ENCODE measurements at regions not wholly inside any gene's neighbourhood (a gene's known extent, or its start where the extent isn't known, plus 50 kb on each side); places are given as distances from the start of the nearest gene placed in this dataset.
"Not testable (repeated sequence)": the region's sequence is repeated elsewhere in the genome, so short reads cannot be mapped to it uniquely, and the experiment has no call there.

DNA sequence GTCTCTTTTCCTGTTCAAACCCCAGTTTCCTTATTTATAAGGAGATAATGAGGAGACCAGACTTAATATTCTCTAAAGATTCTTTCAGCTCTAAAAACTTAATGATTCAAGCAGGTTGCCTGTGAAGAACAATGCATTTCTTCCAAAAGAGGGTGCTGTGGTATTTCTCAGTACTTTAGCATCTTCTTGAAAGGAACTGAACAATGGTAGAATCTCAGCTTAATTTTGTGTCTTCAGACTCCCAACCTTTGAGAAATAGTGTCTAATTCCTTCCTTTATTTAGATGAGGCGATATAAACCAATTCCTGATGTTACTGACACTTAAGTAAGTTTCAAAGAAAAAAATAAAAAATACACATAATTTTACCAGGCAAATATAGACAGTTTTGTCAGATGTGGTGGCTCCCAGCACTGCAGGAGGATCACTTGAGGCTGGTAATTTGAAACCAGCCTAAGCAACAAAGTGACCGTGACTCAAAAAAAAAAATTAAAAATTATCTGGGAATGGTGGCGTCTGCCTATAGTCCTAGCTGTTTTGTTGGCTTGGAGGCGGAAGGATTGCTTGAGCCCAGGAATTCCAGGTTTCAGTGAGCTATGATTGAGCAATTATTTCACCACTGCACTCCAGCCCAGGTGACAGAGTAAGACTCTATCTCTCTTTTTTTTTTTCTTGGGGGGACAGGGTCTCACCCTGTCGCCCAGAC is 76.9 kb upstream of the PSMA6 start:
- Histone ChIP-seq H3K36me3 (ENCODE audit: control insufficient read depth in 2 of 2, insufficient read depth in 1 of 2, low read length in 2 of 2) (no peaks in the 10 kb centered on the region), H3K4me1 (ENCODE audit: control insufficient read depth, insufficient read depth, low read length) (peaks cover 7% of the 10 kb centered on the region), H3K27ac (ENCODE audit: extremely low read depth, low read depth, low read length) (no peak overlapping the region), H3K4me3 (ENCODE audit: low read depth, low read length) (no peak overlapping the region), H3K9me3 (ENCODE audit: control insufficient read depth, insufficient read depth, low read depth, low read length) (no peaks in the 10 kb centered on the region)
- TF ChIP-seq ZNF423 (tag by site-specific recombination; IDR thresholded peaks at IDR 0.05) (no peak), ZNF571 (tag by site-specific recombination; IDR thresholded peaks at IDR 0.05) (no peak), ZNF664 (tag by site-specific recombination; IDR thresholded peaks at IDR 0.05) (peak; percentile 20; the same call in 1 of the 2 replicates), ZNF654 (tag by site-specific recombination; IDR thresholded peaks at IDR 0.05; ENCODE audit: low read depth) (peak; percentile 47), ZFP3 (tag by site-specific recombination; IDR thresholded peaks at IDR 0.05; ENCODE audit: low read depth) (no peak), GLIS2 (tag by site-specific recombination; IDR thresholded peaks at IDR 0.05) (no peak), ZNF791 (tag by site-specific recombination; IDR thresholded peaks at IDR 0.05) (no peak)
- TF ChIP-seq, protein P1, sequence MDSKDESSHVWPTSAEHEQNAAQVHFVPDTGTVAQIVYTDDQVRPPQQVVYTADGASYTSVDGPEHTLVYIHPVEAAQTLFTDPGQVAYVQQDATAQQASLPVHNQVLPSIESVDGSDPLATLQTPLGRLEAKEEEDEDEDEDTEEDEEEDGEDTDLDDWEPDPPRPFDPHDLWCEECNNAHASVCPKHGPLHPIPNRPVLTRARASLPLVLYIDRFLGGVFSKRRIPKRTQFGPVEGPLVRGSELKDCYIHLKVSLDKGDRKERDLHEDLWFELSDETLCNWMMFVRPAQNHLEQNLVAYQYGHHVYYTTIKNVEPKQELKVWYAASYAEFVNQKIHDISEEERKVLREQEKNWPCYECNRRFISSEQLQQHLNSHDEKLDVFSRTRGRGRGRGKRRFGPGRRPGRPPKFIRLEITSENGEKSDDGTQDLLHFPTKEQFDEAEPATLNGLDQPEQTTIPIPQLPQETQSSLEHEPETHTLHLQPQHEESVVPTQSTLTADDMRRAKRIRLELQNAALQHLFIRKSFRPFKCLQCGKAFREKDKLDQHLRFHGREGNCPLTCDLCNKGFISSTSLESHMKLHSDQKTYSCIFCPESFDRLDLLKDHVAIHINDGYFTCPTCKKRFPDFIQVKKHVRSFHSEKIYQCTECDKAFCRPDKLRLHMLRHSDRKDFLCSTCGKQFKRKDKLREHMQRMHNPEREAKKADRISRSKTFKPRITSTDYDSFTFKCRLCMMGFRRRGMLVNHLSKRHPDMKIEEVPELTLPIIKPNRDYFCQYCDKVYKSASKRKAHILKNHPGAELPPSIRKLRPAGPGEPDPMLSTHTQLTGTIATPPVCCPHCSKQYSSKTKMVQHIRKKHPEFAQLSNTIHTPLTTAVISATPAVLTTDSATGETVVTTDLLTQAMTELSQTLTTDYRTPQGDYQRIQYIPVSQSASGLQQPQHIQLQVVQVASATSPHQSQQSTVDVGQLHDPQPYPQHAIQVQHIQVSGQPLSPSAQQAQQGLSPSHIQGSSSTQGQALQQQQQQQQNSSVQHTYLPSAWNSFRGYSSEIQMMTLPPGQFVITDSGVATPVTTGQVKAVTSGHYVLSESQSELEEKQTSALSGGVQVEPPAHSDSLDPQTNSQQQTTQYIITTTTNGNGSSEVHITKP (tag by site-specific recombination; IDR thresholded peaks at IDR 0.05): peak; percentile 56
- TF ChIP-seq, protein P2, sequence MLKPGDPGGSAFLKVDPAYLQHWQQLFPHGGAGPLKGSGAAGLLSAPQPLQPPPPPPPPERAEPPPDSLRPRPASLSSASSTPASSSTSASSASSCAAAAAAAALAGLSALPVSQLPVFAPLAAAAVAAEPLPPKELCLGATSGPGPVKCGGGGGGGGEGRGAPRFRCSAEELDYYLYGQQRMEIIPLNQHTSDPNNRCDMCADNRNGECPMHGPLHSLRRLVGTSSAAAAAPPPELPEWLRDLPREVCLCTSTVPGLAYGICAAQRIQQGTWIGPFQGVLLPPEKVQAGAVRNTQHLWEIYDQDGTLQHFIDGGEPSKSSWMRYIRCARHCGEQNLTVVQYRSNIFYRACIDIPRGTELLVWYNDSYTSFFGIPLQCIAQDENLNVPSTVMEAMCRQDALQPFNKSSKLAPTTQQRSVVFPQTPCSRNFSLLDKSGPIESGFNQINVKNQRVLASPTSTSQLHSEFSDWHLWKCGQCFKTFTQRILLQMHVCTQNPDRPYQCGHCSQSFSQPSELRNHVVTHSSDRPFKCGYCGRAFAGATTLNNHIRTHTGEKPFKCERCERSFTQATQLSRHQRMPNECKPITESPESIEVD (tag by site-specific recombination; IDR thresholded peaks at IDR 0.05): peak; percentile 36; the same call in 1 of the 2 replicates
- TF ChIP-seq, protein P3, sequence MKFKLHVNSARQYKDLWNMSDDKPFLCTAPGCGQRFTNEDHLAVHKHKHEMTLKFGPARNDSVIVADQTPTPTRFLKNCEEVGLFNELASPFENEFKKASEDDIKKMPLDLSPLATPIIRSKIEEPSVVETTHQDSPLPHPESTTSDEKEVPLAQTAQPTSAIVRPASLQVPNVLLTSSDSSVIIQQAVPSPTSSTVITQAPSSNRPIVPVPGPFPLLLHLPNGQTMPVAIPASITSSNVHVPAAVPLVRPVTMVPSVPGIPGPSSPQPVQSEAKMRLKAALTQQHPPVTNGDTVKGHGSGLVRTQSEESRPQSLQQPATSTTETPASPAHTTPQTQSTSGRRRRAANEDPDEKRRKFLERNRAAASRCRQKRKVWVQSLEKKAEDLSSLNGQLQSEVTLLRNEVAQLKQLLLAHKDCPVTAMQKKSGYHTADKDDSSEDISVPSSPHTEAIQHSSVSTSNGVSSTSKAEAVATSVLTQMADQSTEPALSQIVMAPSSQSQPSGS (tag by site-specific recombination; IDR thresholded peaks at IDR 0.05; ENCODE audit: low read depth): no peak
- TF ChIP-seq, protein P4, sequence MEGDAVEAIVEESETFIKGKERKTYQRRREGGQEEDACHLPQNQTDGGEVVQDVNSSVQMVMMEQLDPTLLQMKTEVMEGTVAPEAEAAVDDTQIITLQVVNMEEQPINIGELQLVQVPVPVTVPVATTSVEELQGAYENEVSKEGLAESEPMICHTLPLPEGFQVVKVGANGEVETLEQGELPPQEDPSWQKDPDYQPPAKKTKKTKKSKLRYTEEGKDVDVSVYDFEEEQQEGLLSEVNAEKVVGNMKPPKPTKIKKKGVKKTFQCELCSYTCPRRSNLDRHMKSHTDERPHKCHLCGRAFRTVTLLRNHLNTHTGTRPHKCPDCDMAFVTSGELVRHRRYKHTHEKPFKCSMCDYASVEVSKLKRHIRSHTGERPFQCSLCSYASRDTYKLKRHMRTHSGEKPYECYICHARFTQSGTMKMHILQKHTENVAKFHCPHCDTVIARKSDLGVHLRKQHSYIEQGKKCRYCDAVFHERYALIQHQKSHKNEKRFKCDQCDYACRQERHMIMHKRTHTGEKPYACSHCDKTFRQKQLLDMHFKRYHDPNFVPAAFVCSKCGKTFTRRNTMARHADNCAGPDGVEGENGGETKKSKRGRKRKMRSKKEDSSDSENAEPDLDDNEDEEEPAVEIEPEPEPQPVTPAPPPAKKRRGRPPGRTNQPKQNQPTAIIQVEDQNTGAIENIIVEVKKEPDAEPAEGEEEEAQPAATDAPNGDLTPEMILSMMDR (tag by site-specific recombination; IDR thresholded peaks at IDR 0.05): no peak
- POLR2A ChIA-PET: interaction anchor here (0.9 kb wide), 1 partner anchor 189 kb away, joined by 4 read pairs; the partner anchor contains the start of gene NFKBIA
- CTCF ChIA-PET: interaction anchor here (0.5 to 2.6 kb wide), 14 partner anchors 11 to 471 kb away, joined by 3 to 9 read pairs (median 4); partner anchors contain the start of gene PSMA6

DNA sequence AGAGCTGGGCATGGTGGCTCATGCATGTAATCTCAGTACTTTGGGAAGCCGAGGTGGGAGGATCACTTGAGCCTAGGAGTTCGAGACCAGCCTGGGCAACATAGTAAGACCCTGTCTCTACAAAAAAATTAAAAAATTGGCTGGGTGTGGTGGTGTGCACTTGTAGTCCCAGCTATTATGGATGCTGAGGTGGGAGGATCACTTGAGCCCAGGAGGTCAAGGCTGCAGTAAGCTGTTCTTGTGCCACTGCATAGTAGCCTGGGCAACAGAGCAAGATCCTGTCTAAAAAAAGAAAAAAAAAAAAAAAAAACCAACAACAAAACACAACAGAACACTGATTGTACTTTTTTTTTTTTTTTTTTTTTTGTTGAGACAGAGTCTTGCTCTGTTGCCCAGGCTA is 74.0 kb upstream of the PSMA6 start:
- not testable (repeated sequence) for H3K36me3 ChIP-seq (ENCODE audit: control insufficient read depth in 2 of 2, insufficient read depth in 1 of 2, low read length in 2 of 2); H3K9me3 ChIP-seq (ENCODE audit: control insufficient read depth, insufficient read depth, low read depth, low read length); H3K4me3 ChIP-seq (ENCODE audit: low read depth, low read length); H3K4me1 ChIP-seq (ENCODE audit: control insufficient read depth, insufficient read depth, low read length); H3K27ac ChIP-seq (ENCODE audit: extremely low read depth, low read depth, low read length)
- POLR2A ChIA-PET: interaction anchor here (1.5 kb wide), 1 partner anchor 186 kb away, joined by 4 read pairs; no protein-coding TSS in a partner anchor
- CTCF ChIA-PET: interaction anchor here (0.9 to 1.4 kb wide), 2 partner anchors 12 to 195 kb away, joined by 3 to 4 read pairs; no protein-coding TSS in a partner anchor
- 0 out of 2 replicates have a peak, but pooled peaks have one; percentile 25 for TF ChIP-seq ZNF121 (tag by site-specific recombination; IDR thresholded peaks at IDR 0.05)
